ENCODE measurements at regions not wholly inside any gene's neighbourhood (a gene's known extent, or its start where the extent isn't known, plus 50 kb on each side); places are given as distances from the start of the nearest gene placed in this dataset.
A peak's percentile ranks its signal among the peaks of the same experiment; 100 is the strongest.

DNA sequence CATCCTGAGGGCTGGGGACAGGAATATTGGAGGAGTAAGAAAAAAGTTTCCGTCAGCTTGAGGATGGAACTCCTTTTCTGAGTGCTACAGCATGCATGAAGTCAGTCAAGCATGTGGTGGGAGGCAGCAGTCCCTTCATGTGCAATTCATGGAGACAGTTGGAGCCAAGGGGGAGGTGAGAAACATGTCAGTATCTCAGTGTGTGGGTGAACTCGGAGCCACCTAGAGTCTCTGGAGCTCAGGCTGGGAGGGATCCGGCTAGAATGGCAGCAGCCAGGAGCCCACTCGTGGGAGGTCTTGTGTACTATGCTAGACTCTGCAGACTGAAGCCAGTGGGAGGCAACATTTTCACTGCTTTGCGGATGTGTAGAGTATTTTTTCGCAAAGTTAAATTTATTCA lies 60.3 kb downstream of the AVPR1A start:
- no peak for DNase-seq

DNA sequence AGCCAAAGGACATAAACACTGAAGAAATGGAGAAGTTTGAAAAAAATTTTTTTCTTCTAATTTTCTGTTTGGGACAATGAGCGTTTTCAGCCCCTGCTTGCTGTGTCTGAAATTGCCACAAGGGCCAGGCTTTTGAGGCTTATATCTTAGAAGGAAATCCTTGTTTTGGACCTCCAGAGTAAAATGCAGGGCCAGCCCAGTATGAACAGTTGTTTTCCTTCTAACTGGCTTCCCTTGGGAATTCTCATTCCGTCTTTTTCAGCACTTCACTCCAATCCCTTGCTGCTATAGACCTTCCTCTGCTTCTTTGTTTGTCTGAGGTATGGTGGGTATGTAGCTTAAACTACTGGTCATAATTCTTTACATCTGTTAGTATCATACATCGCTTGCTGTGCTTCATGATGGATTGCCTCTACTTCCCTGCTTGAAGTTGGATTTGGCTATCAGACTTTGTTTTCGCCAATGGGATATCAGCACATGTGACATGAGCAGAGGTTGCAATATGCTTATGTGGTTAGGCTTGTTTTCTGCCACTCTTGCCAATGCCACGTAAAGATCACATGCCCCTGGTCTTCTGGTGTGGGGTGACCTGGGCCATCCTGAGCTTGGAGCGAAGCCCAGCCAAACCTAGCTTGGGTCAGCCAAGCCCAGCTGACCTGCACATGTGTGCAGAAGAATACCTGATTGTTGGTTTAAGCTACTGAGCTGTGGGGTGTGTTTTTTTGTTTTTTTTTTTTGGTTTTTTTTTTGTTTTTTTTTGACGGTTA lies 64.7 kb downstream of the AVPR1A start:
- no peak for DNase-seq

DNA sequence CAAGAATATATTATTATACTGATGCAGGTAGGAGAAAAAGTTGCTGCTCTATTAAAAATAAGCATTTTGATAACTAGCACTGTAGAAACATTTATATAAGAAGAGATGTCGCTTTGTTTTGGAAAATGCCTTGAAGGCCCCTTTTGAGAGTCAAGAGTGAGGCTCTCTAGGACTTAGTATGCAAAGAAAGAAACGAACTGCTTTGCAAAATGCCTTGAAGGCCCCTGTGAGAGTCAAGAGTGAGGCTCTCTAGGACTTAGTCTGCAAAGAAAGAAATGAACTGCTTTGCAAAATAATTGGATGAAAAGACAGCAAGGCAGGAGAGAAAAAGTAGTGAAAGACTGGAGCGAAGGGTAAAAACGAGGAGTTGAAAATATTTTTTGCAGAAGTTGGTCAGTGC lies 65.9 kb downstream of the AVPR1A start:
- no peak for DNase-seq

GRCh38 chr12:63084501-63084900 lies 66.5 kb downstream of the AVPR1A start:
- no peak for DNase-seq

- DNase-seq = no peak
These were observed 68.0 kb downstream of the AVPR1A start for GRCh38 chr12:63083046-63083445.

GRCh38 chr12:63079791-63080502 lies 71.1 kb downstream of the AVPR1A start:
- no peak for DNase-seq

- no peak for DNase-seq
These were observed 72.1 kb downstream of the AVPR1A start for GRCh38 chr12:63078906-63079305.

GRCh38 chr12:63075376-63076060 lies 75.5 kb downstream of the AVPR1A start:
- no peak for DNase-seq

- peak; percentile 32 for DNase-seq
These were observed 80.3 kb downstream of the AVPR1A start for GRCh38 chr12:63070709-63071108.

DNA sequence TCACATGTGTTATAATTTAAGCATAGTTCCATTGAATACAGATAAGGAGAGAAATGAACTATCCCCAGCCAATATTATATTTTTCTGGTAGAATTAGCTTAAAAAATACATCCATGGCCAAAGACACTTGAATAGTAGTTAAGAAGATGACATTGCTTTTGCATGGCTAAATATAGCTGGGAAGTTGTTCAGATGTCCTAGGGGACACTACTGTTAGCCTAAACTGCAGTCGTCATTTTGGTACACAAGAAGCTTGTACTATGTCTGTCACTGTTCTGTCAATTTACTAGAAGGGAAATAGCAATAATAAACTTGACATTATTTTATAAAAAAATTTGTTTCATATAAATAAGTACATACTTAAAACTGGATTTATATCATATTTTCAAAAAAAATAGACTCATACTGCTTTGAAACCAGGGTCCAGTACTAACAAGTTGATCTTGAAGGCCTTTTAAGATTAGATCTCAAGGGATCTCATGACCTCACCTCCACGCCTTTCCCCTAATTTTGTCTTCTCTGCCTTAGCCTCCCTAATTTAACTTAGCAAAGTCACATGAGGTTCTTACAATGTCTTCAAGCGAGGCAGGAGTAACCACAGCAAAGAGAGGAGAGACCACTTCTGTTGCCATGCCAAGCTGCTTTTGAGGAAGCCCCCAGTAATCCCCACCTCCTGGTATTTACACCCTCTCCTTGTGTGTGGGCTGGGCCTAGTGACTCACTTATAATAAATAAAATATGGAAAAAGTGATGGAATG lies 81.0 kb downstream of the AVPR1A start:
- no peak for DNase-seq

GRCh38 chr12:63068857-63069442 lies 82.1 kb downstream of the AVPR1A start:
- DNase-seq = no peak

DNA sequence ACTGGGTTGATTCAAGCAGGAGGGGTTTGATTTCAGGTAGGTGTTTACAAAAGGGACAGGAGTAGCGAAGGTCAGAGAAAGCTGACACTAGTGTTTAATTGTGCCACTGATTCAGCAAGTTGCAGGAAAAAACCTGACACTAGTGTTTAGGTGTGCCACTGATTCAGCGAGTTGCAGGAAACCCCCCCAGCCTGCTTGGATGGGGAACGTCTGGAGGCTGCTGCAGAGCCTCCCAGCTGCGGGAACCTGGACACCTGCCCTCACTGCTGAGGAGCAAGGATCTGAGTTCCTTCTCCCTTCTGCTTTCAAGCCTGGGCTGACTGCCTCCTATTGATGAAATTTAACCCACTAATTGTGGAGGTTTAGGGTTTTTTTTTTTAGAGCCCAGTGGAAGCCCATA lies 84.2 kb downstream of the AVPR1A start:
- DNase-seq = no peak

DNA sequence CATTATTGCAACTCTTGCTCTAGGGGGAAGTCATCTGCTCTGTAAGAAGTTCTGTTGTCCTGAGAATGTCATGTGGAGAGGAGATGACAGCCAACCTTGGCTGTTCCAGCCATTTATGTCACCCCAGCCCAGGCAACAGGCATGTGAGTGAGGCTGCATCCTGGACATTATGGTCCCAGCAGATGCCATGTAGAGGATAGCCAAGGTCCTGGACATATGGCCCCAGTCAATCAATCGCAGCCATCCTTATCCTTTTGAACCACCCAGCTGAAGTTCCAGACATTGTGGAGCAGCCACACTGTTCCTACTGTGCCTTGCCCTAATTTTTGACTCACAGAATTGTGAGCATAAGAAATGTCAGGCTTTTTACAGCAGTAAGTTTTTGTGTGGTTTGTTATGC lies 84.9 kb downstream of the AVPR1A start:
- DNase-seq = no peak

- no peak for DNase-seq
These were observed 86.9 kb downstream of the AVPR1A start for GRCh38 chr12:63064080-63064479.

GRCh38 chr12:63056649-63057048 lies 94.4 kb downstream of the AVPR1A start:
- DNase-seq = no peak

DNA sequence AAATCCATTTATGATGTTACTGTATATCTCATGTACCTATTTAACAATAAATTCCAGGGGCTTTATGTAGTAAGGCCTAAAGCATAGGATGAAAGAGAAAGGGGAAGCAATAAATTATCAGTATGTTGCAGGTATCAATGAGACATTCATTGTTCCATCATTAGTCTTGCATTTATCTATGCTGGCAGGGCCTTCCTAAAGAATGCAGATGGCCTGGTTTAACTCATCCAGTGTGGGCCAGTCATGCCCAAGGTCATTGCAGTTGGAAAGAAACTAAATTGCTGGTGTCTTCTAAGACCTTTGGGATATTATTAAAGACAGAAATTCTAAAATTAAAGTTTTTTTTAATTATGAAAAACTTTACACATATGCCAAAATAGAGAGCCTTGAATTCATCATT lies 98.3 kb downstream of the AVPR1A start:
- no peak for DNase-seq

DNA sequence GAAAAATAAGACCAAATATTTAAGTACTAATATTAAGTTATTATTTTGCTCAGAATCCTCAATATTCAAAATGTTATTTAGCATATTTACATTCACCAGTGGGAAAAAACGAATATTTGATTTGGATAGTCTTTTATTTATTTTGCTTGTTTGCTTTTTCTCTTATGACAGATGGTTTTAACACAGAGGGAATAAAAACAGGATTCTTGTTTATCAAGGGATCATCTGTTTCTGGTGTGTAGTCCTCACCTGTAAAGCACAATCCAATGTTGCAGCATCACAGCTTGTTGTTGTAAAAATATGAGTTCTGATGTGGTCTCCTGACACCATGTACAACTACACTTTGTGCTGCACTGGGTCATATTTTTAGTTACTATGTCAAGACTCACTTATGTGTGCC lies 103.9 kb downstream of the AVPR1A start:
- DNase-seq = no peak

DNA sequence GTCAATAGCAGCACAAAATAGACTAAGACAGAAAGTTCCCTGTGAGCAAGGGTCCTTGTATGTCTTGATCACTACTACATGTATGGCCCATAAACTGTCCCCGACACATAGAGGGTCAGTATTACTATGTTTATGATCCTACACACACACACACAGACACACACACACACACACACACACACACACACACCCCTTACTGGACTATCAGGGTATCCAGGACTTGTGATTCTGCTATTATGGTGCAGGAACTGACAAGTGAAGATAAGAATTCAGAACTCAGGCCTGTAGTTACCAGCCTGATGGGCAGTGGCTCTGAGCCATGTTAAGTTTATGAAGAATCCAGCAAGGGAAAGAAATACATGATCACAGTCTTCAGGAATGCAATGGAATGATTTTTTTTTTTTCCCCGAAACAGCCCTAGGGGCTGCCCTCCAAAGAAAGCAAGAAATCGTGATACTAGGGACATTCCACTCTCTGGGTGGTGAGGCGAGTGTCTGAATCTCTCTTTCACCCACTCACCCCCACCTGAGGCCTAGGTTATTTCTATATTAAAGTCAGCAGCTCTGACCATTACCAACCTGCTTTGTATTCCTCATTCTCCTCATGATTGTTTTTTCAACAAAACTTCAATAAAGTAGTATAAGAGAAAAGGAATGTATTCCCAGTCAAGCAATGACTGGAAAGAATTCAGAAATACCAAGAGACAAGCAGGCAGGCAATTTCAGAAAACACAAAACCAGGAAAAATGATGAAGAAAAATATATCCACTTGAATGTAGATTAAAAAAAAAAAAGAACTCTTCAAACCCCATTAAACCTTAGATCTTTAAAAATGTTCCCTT lies 105.8 kb downstream of the AVPR1A start:
- no peak for DNase-seq

DNA sequence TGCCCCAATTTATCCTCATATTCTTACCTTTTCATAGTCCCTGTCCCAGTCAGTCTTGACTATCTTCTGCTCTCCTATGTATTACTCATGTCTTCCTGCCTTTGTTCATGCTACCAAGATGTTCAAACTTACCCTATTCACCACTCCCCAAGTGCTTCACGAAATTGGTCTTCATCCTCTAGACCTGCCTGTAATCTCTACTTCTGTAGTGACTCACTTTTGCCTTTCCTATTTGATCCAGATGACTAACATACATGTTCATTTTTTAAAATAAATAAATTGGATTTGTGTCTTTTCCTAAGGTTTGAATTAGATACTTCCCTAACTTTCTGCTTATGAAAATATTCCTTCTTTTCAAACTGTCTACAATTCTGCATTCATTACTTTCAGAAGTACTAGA lies 107.7 kb upstream of the PPM1H start:
- no peak for DNase-seq

DNA sequence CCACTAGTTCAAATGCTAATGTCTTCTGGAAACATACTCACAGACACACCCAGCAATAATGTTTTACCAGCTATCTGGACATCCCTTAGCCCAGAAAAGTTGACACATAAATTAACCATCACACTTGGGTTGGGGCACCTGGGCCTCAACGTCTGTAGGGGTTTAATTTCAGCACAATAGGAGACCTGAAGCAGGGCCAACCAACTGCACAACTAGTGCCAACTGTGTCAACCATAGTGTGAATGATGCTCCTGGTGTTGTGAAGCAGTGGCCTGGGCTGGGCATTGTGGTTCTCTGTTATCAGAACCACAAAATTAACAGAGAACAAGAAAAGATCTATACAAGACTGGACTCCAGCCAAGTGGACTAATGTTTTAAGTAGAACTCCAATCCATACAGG lies 106.7 kb upstream of the PPM1H start:
- no peak for DNase-seq

- DNase-seq = no peak
These were observed 105.7 kb upstream of the PPM1H start for GRCh38 chr12:63040526-63041220.

Measured in NCI-H524 treated with DMSO at 0.1 percent for 48 hours (cell line).